PC-3 (cell line): ENCODE measurements at regions not wholly inside any gene's neighbourhood (a gene's known extent, or its start where the extent isn't known, plus 50 kb on each side); places are given as distances from the start of the nearest gene placed in this dataset.

Experiments
- CTCF ChIP-seq: fragments of 300-600 bp; sonication (generic); conservative IDR thresholded peaks from 2 replicates; pipeline ENCODE4 v1.5.1; 2017; ENCODE audit warnings: antibody characterized with exemption, low read depth, mild to moderate bottlenecking, low read length
- EZH2 ChIP-seq: fragments of 300-600 bp; sonication (generic); IDR thresholded peaks from one replicate; pipeline ENCODE4 v1.6.1; 2017; ENCODE audit warnings: antibody characterized with exemption, mild to moderate bottlenecking, low read length; ENCODE audit not compliant: unreplicated experiment
- EZH2phosphoT487 ChIP-seq: fragments of 300-600 bp; sonication (generic); IDR thresholded peaks from 2 replicates; pipeline ENCODE4 v1.6.1; 2018; ENCODE audit warnings: mild to moderate bottlenecking, antibody characterized with exemption, low read length, borderline replicate concordance

- no peak for TF ChIP-seq EZH2
- no peak for TF ChIP-seq CTCF
- no peak for TF ChIP-seq EZH2phosphoT487
These were observed 349.5 kb upstream of the POU1F1 start for GRCh38 chr3:87625876-87626275.
